PC-3 (cell line): ENCODE measurements at regions not wholly inside any gene's neighbourhood (a gene's known extent, or its start where the extent isn't known, plus 50 kb on each side); places are given as distances from the start of the nearest gene placed in this dataset.

Source experiments
- ATAC-seq: fragments of 200-7000 bp; cut with Tn5 transposase; 2 replicates; pipeline ENCODE4 v1.9.1; 2020; ENCODE audit warnings: mild to moderate bottlenecking, moderate library complexity
- BruUV-seq: library from RNA; stranded (reverse); fragments of 400-500 nt; replicated peaks from 2 replicates; lab custom pipeline; 2021; lab: Mats Ljungman, UMichigan
- CTCF ChIA-PET: fragments of 300-600 bp; sonication (Branson Sonifier 250); formaldehyde crosslinking; loops from one replicate; lab custom pipeline; 2022; ENCODE audit warnings: antibody characterized with exemption; lab: Charles Lee
- POLR2A ChIA-PET: fragments of 300-600 bp; sonication (Branson Sonifier 250); formaldehyde crosslinking; loops from one replicate; lab custom pipeline; 2022; ENCODE audit warnings: antibody characterized with exemption; ENCODE audit not compliant: unreplicated experiment; lab: Charles Lee
- DNase-seq: peaks from one replicate; pipeline ENCODE4 v3.0.0-alpha.2; 2015
- H2AFZ ChIP-seq: fragments of 300-600 bp; sonication (generic); 2 replicates; pipeline ENCODE4 v1.6.0; 2016; ENCODE audit warnings: antibody characterized with exemption, low read length
- H3F3A ChIP-seq: fragments of 300-600 bp; sonication (generic); one replicate; pipeline ENCODE4 v1.6.0; 2017; ENCODE audit warnings: antibody characterized with exemption, low read length, control low read depth, mild to moderate bottlenecking; ENCODE audit not compliant: unreplicated experiment
- H3K27ac ChIP-seq: fragments of 300-600 bp; sonication (generic); 2 replicates; pipeline ENCODE4 v1.5.1; 2016; ENCODE audit warnings: mild to moderate bottlenecking, low read length
- H3K27me3 ChIP-seq: fragments of 300-600 bp; sonication (generic); 2 replicates; pipeline ENCODE4 v1.6.1; 2016; ENCODE audit warnings: low read length, mixed read lengths
- H3K36me3 ChIP-seq: fragments of 300-600 bp; sonication (generic); 2 replicates; pipeline ENCODE4 v1.6.1; 2016; ENCODE audit warnings: low read depth, mixed run types, low read length, mixed read lengths
- H3K4me1 ChIP-seq: fragments of 300-600 bp; sonication (generic); 2 replicates; pipeline ENCODE4 v1.5.1; 2016; ENCODE audit warnings: low read length; ENCODE audit not compliant: insufficient read depth
- H3K4me2 ChIP-seq: fragments of 300-600 bp; sonication (generic); 2 replicates; pipeline ENCODE4 v1.6.0; 2016; ENCODE audit warnings: low read length
- H3K4me3 ChIP-seq: fragments of 300-600 bp; sonication (generic); 2 replicates; pipeline ENCODE4 v1.5.1; 2016; ENCODE audit warnings: mild to moderate bottlenecking, low read length, mixed read lengths
- H3K79me2 ChIP-seq: fragments of 300-600 bp; sonication (generic); 2 replicates; pipeline ENCODE4 v1.6.1; 2017; ENCODE audit warnings: low read length, mixed read lengths
- H3K9ac ChIP-seq: fragments of 300-600 bp; sonication (generic); 2 replicates; pipeline ENCODE4 v1.6.0; 2016; ENCODE audit warnings: mild to moderate bottlenecking, low read length
- H3K9me2 ChIP-seq: fragments of 300-600 bp; sonication (generic); replicated peaks from 2 replicates; pipeline ENCODE4 v1.6.1; 2016; ENCODE audit warnings: mixed run types, low read length, mixed read lengths
- H3K9me3 ChIP-seq: fragments of 300-600 bp; sonication (generic); 2 replicates; pipeline ENCODE4 v1.6.1; 2016; ENCODE audit warnings: low read length, mixed read lengths
- H4K20me1 ChIP-seq: fragments of 300-600 bp; sonication (generic); 2 replicates; pipeline ENCODE4 v1.6.1; 2016; ENCODE audit warnings: low read length, mixed read lengths
- CTCF ChIP-seq: fragments of 300-600 bp; sonication (generic); conservative IDR thresholded peaks from 2 replicates; pipeline ENCODE4 v1.5.1; 2017; ENCODE audit warnings: antibody characterized with exemption, low read depth, mild to moderate bottlenecking, low read length
- EZH2 ChIP-seq: fragments of 300-600 bp; sonication (generic); IDR thresholded peaks from one replicate; pipeline ENCODE4 v1.6.1; 2017; ENCODE audit warnings: antibody characterized with exemption, mild to moderate bottlenecking, low read length; ENCODE audit not compliant: unreplicated experiment
- EZH2phosphoT487 ChIP-seq: fragments of 300-600 bp; sonication (generic); IDR thresholded peaks from 2 replicates; pipeline ENCODE4 v1.6.1; 2018; ENCODE audit warnings: mild to moderate bottlenecking, antibody characterized with exemption, low read length, borderline replicate concordance
- intact Hi-C: fragments of 100-400 bp; cut with micrococcal nuclease; formaldehyde crosslinking; loops from 2 replicates; pipeline ENCODE4 v1.9.0; 2023

GRCh38 chr5:96331681-96332361 lies 101.2 kb downstream of the PCSK1 start:
- Histone ChIP-seq H3K9me3 (no peaks in the 10 kb centered on the region), H3K4me3 (no peak overlapping the region), H3K36me3 (no peaks in the 10 kb centered on the region), H3K4me2 (no peak overlapping the region), H3K27me3 (no peaks in the 10 kb centered on the region), H3K27ac (no peak overlapping the region), H3K79me2 (no peaks in the 10 kb centered on the region), H3K9me2 (no peaks in the 10 kb centered on the region), H3F3A (no peaks in the 10 kb centered on the region), H2AFZ (no peak overlapping the region), H3K9ac (no peak overlapping the region), H4K20me1 (no peaks in the 10 kb centered on the region), H3K4me1 (peaks cover 29% of the 10 kb centered on the region)
- no TSS peak for BruUV-seq
- ATAC-seq (no peak), DNase-seq (no peak)
- ChIA-PET CTCF (no interaction called here), POLR2A (no interaction called here)
- intact Hi-C loops: loop anchor here (10.0 kb wide), 1 partner anchor 107 kb away; no protein-coding TSS in a partner anchor
- TF ChIP-seq EZH2 (no peak), EZH2phosphoT487 (no peak), CTCF (no peak)

GRCh38 chr5:96331210-96331609 lies 101.8 kb downstream of the PCSK1 start:
- intact Hi-C loops: loop anchor here (10.0 kb wide), 1 partner anchor 106 kb away; no protein-coding TSS in a partner anchor
- H3K4me3 ChIP-seq: no peak overlapping the region
- ChIA-PET POLR2A (no interaction called here), CTCF (no interaction called here)
- no peak overlapping the region for H3K9ac ChIP-seq
- no peak overlapping the region for H3K27ac ChIP-seq
- H3K36me3 ChIP-seq: no peaks in the 10 kb centered on the region
- no peaks in the 10 kb centered on the region for H3K9me2 ChIP-seq
- ATAC-seq (no peak), DNase-seq (no peak)
- H4K20me1 ChIP-seq: no peaks in the 10 kb centered on the region
- H3F3A ChIP-seq: no peaks in the 10 kb centered on the region
- H3K4me2 ChIP-seq: no peak overlapping the region
- BruUV-seq: no TSS peak
- H3K79me2 ChIP-seq: no peaks in the 10 kb centered on the region
- H2AFZ ChIP-seq: no peak overlapping the region
- peaks cover 24% of the 10 kb centered on the region for H3K4me1 ChIP-seq
- no peaks in the 10 kb centered on the region for H3K9me3 ChIP-seq
- no peaks in the 10 kb centered on the region for H3K27me3 ChIP-seq
- no peak for TF ChIP-seq CTCF
- no peak for TF ChIP-seq EZH2
- TF ChIP-seq EZH2phosphoT487: no peak

GRCh38 chr5:96330530-96331140 lies 102.4 kb downstream of the PCSK1 start:
- no peak for DNase-seq
- ChIA-PET POLR2A (no interaction called here), CTCF (interaction anchor here (0.6 kb wide), 1 partner anchor 36 kb away, joined by 4 read pairs; no protein-coding TSS in a partner anchor)
- ATAC-seq: no peak
- H4K20me1 ChIP-seq: no peaks in the 10 kb centered on the region
- TF ChIP-seq EZH2: no peak
- no peak for TF ChIP-seq CTCF
- no peak for TF ChIP-seq EZH2phosphoT487
- H3K9me3 ChIP-seq: no peaks in the 10 kb centered on the region
- H3K9ac ChIP-seq: no peak overlapping the region
- no peaks in the 10 kb centered on the region for H3K36me3 ChIP-seq
- H3F3A ChIP-seq: no peaks in the 10 kb centered on the region
- no peak overlapping the region for H3K4me2 ChIP-seq
- intact Hi-C loops: loop anchor here (10.0 kb wide), 1 partner anchor 106 kb away; no protein-coding TSS in a partner anchor
- no peaks in the 10 kb centered on the region for H3K79me2 ChIP-seq
- no peaks in the 10 kb centered on the region for H3K9me2 ChIP-seq
- peaks cover 18% of the 10 kb centered on the region for H3K4me1 ChIP-seq
- H2AFZ ChIP-seq: no peak overlapping the region
- BruUV-seq: no TSS peak
- no peak overlapping the region for H3K4me3 ChIP-seq
- H3K27me3 ChIP-seq: no peaks in the 10 kb centered on the region
- no peak overlapping the region for H3K27ac ChIP-seq
